Kidney (tissue), 13 donors: ENCODE measurements at regions not wholly inside any gene's neighbourhood (a gene's known extent, or its start where the extent isn't known, plus 50 kb on each side); places are given as distances from the start of the nearest gene placed in this dataset.

Experiments
- DNase-seq, 5 donors: peaks; one replicate each; pipeline ENCODE4 v3.0.0-alpha.2; 2013 to 2020
- FAIRE-seq: peaks from 2 replicates; lab custom pipeline; 2012; peaks lifted over from hg19 to GRCh38; lab: Jason Lieb, UNC
- H3K27ac ChIP-seq, 2 donors: one replicate each; pipeline ENCODE4 v1.7.0; 2013; ENCODE audit warnings: low read depth in 2 of 2, low read length in 2 of 2, inconsistent platforms in 1 of 2
- H3K27me3 ChIP-seq: one replicate; pipeline ENCODE4 v1.7.1; 2013; ENCODE audit warnings: low read length, inconsistent platforms; ENCODE audit not compliant: control insufficient read depth, insufficient read depth
- H3K36me3 ChIP-seq, 3 donors: one replicate each; pipeline versions ENCODE4 v1.7.0 to v1.7.1; 2013; ENCODE audit warnings: low read length in 3 of 3, control low read depth in 1 of 3, inconsistent platforms in 1 of 3; ENCODE audit not compliant: insufficient read depth in 3 of 3, control insufficient read depth in 2 of 3
- H3K4me1 ChIP-seq, 3 donors: one replicate each; pipeline versions ENCODE4 v1.7.0 to v1.7.1; 2013; ENCODE audit warnings: low read length in 3 of 3, inconsistent platforms in 1 of 3, low read depth in 1 of 3; ENCODE audit not compliant: control insufficient read depth in 2 of 3, insufficient read depth in 2 of 3
- H3K4me3 ChIP-seq, 3 donors: one replicate each; pipeline versions ENCODE4 v1.7.0 to v1.8.1; 2013; ENCODE audit warnings: low read length in 3 of 3, control low read depth in 1 of 3, inconsistent platforms in 1 of 3
- H3K9ac ChIP-seq, 3 donors: one replicate each; pipeline versions ENCODE4 v1.7.0 to v1.7.1; 2013; ENCODE audit warnings: low read length in 3 of 3, control low read depth in 1 of 3, inconsistent platforms in 1 of 3
- H3K9me3 ChIP-seq, 3 donors: one replicate each; pipeline versions ENCODE4 v1.7.0 to v1.7.1; 2013; ENCODE audit warnings: low read length in 3 of 3, control low read depth in 1 of 3, inconsistent platforms in 1 of 3; ENCODE audit not compliant: control insufficient read depth in 2 of 3, insufficient read depth in 1 of 3
- CTCF ChIP-seq: IDR thresholded peaks from 3 replicates; pipeline ENCODE4 v1.5.1; 2012; ENCODE audit warnings: mild to moderate bottlenecking, moderate library complexity, borderline replicate concordance; ENCODE audit not compliant: insufficient read depth; ENCODE audit errors: extremely low read depth
- intact Hi-C: fragments of 100-400 bp; cut with DNase I; formaldehyde crosslinking; loops from one replicate; pipeline ENCODE4 v1.11.1; 2022
- donor health status: control.
- donor health status: control.
- donor health status: control.
- donor health status: control.
- donor health status: control.
- donor health status: DM: yes; HTN: yes; CAD: no.
- donor health status: Normal renal cell carcinoma (clear cell type).

- no peak for FAIRE-seq
- no peaks in the 10 kb centered on the region for H3K36me3 ChIP-seq
Observed at GRCh38 chr2:51213826-51214225, 181.9 kb upstream of the NRXN1 start.

GRCh38 chr2:51212374-51212773 is 180.4 kb upstream of the NRXN1 start:
- Histone ChIP-seq H3K4me3 (no peak overlapping the region), H3K4me1 (no peaks in the 10 kb centered on the region), H3K36me3 (no peaks in the 10 kb centered on the region), H3K27me3 (no peaks in the 10 kb centered on the region), H3K9ac (no peak overlapping the region), H3K9me3 (no peaks in the 10 kb centered on the region), H3K27ac (no peak overlapping the region)
- no peak for TF ChIP-seq CTCF
- intact Hi-C loops: no loop called here
- FAIRE-seq (no peak), DNase-seq (no peak)

More at GRCh38 chr2:51213826-51214225, 181.9 kb upstream of the NRXN1 start:
- no peak for TF ChIP-seq CTCF
- DNase-seq: no peak
- Histone ChIP-seq H3K9ac (no peak overlapping the region), H3K27me3 (no peaks in the 10 kb centered on the region), H3K4me3 (no peak overlapping the region), H3K27ac (no peak overlapping the region), H3K9me3 (no peaks in the 10 kb centered on the region), H3K4me1 (no peaks in the 10 kb centered on the region)
- intact Hi-C loops: no loop called here

- Histone ChIP-seq H3K36me3 (no peaks in the 10 kb centered on the region), H3K27ac (no peak overlapping the region), H3K9ac (no peak overlapping the region), H3K4me1 (no peaks in the 10 kb centered on the region), H3K27me3 (no peaks in the 10 kb centered on the region), H3K9me3 (no peaks in the 10 kb centered on the region), H3K4me3 (no peak overlapping the region)
- no peak for TF ChIP-seq CTCF
- FAIRE-seq: no peak
- no peak for DNase-seq
- intact Hi-C loops: no loop called here
Observed at GRCh38 chr2:51208521-51208920, 176.6 kb upstream of the NRXN1 start.

GRCh38 chr2:51201295-51201694 is 169.4 kb upstream of the NRXN1 start:
- H3K27ac ChIP-seq: no peak overlapping the region
- H3K4me1 ChIP-seq: no peaks in the 10 kb centered on the region
- no peaks in the 10 kb centered on the region for H3K36me3 ChIP-seq
- DNase-seq (peak in 1 of 5 donors; percentile 20), FAIRE-seq (no peak)
- no peaks in the 10 kb centered on the region for H3K27me3 ChIP-seq
- intact Hi-C loops: no loop called here
- no peak for TF ChIP-seq CTCF
- no peak overlapping the region for H3K9ac ChIP-seq
- H3K9me3 ChIP-seq: no peaks in the 10 kb centered on the region
- no peak overlapping the region for H3K4me3 ChIP-seq
